Prostate gland (tissue), 2 donors: ENCODE measurements at regions not wholly inside any gene's neighbourhood (a gene's known extent, or its start where the extent isn't known, plus 50 kb on each side); places are given as distances from the start of the nearest gene placed in this dataset.

Experiments used
- DNase-seq: peaks from one replicate; pipeline ENCODE4 v3.0.0-alpha.2; 2019; ENCODE audit warnings: low spot score
- H3K27ac ChIP-seq, 2 donors: fragments of 200-600 bp; sonication (generic); 2 replicates each; pipeline ENCODE4 v1.5.1; 2017 to 2019
- H3K27me3 ChIP-seq: fragments of 200-600 bp; sonication (generic); replicated peaks from 2 replicates; pipeline ENCODE4 v1.5.1; 2019; ENCODE audit not compliant: insufficient read depth
- H3K36me3 ChIP-seq, 2 donors: fragments of 200-600 bp; sonication (generic); 1 replicate in 1 of 2; 2 replicates in 1 of 2; pipeline versions ENCODE4 v1.5.1 to v1.8.1; 2017 to 2019
- H3K4me1 ChIP-seq: fragments of 200-600 bp; sonication (generic); replicated peaks from 2 replicates; pipeline ENCODE4 v1.5.1; 2019
- H3K4me3 ChIP-seq, 2 donors: fragments of 200-600 bp; sonication (generic); 2 replicates each; pipeline ENCODE4 v1.5.1; 2017 to 2019
- H3K9me3 ChIP-seq: fragments of 200-600 bp; sonication (generic); 2 replicates; pipeline ENCODE4 v1.5.1; 2017
- CTCF ChIP-seq, 4 experiments: fragments of 200-600 bp in 2 of 4; fragments of 450-650 bp in 2 of 4; sonication (generic) in 2 of 4; IDR thresholded peaks; 1 replicate in 3 of 4; 2 replicates in 1 of 4; pipeline ENCODE4 v1.5.1; 2016 to 2019; ENCODE audit warnings: antibody characterized with exemption in 4 of 4, mild to moderate bottlenecking in 2 of 4, moderate library complexity in 2 of 4
- POLR2A ChIP-seq: fragments of 450-650 bp; IDR thresholded peaks from one replicate; pipeline ENCODE4 v1.6.1; 2016; ENCODE audit warnings: antibody characterized with exemption, mild to moderate bottlenecking
- POLR2AphosphoS5 ChIP-seq: sonication (generic); formaldehyde crosslinking; IDR thresholded peaks from one replicate; pipeline ENCODE4 v1.6.1; 2017; ENCODE audit warnings: antibody characterized with exemption
- WGBS: methylation state at CpG from one replicate; pipeline ENCODE4 v1.1.5; 2018; 5-methylcytosine and 5-hydroxymethylcytosine counted together
- intact Hi-C: fragments of 100-400 bp; cut with DNase I; formaldehyde crosslinking; loops from one replicate; pipeline ENCODE4 v1.14.2; 2022

GRCh38 chr3:124207077-124207476 is 215.2 kb upstream of the ROPN1 start:
- intact Hi-C loops = no loop called here
- 89% methylated on average over 5 of the region's 5 CpGs for WGBS
- TF ChIP-seq POLR2A = no peak
- no peak for TF ChIP-seq CTCF (IDR thresholded peaks at IDR 0.05)
- TF ChIP-seq POLR2AphosphoS5 = no peak

GRCh38 chr3:124207873-124208485 is 216.1 kb upstream of the ROPN1 start:
- H3K27ac ChIP-seq = no peak overlapping the region
- 73% methylated on average over 5 of the region's 5 CpGs for WGBS
- no peak for DNase-seq
- intact Hi-C loops = no loop called here
- no peaks in the 10 kb centered on the region for H3K27me3 ChIP-seq
- TF ChIP-seq POLR2AphosphoS5 (no peak), CTCF (IDR thresholded peaks at IDR 0.05) (no peak), POLR2A (no peak)
- H3K4me3 ChIP-seq = no peak overlapping the region
- no peaks in the 10 kb centered on the region for H3K36me3 ChIP-seq
- no peaks in the 10 kb centered on the region for H3K4me1 ChIP-seq
- H3K9me3 ChIP-seq = no peaks in the 10 kb centered on the region

More at GRCh38 chr3:124207077-124207476, 215.2 kb upstream of the ROPN1 start:
- Histone ChIP-seq H3K27me3 (no peaks in the 10 kb centered on the region), H3K9me3 (no peaks in the 10 kb centered on the region), H3K4me1 (no peaks in the 10 kb centered on the region), H3K4me3 (no peak overlapping the region), H3K36me3 (no peaks in the 10 kb centered on the region), H3K27ac (no peak overlapping the region)
- no peak for DNase-seq

- Histone ChIP-seq H3K27ac (no peak overlapping the region), H3K27me3 (no peaks in the 10 kb centered on the region), H3K4me3 (no peak overlapping the region), H3K36me3 (no peaks in the 10 kb centered on the region), H3K4me1 (no peaks in the 10 kb centered on the region), H3K9me3 (no peaks in the 10 kb centered on the region)
- intact Hi-C loops = no loop called here
- TF ChIP-seq POLR2AphosphoS5 (no peak), POLR2A (no peak), CTCF (IDR thresholded peaks at IDR 0.05) (no peak)
- WGBS = 100% methylated on average over 2 of the region's 2 CpGs
- DNase-seq = no peak
These were observed 217.5 kb upstream of the ROPN1 start for GRCh38 chr3:124209426-124209825.

- Histone ChIP-seq H3K36me3 (no peaks in the 10 kb centered on the region), H3K4me3 (no peak overlapping the region), H3K9me3 (no peaks in the 10 kb centered on the region), H3K27me3 (no peaks in the 10 kb centered on the region), H3K4me1 (no peaks in the 10 kb centered on the region), H3K27ac (no peak overlapping the region)
- TF ChIP-seq CTCF (IDR thresholded peaks at IDR 0.05) (no peak), POLR2A (no peak), POLR2AphosphoS5 (no peak)
- intact Hi-C loops = no loop called here
- no peak for DNase-seq
These were observed 219.0 kb upstream of the ROPN1 start for GRCh38 chr3:124210899-124211298.

GRCh38 chr3:124213641-124214040 is 221.7 kb upstream of the ROPN1 start:
- intact Hi-C loops = no loop called here
- Histone ChIP-seq H3K4me1 (no peaks in the 10 kb centered on the region), H3K9me3 (no peaks in the 10 kb centered on the region), H3K36me3 (no peaks in the 10 kb centered on the region), H3K27me3 (no peaks in the 10 kb centered on the region), H3K4me3 (no peak overlapping the region), H3K27ac (no peak overlapping the region)
- TF ChIP-seq POLR2AphosphoS5 = no peak
- no peak for TF ChIP-seq POLR2A
- TF ChIP-seq CTCF (IDR thresholded peaks at IDR 0.05) = no peak
- no peak for DNase-seq
